Chondrocyte (in vitro differentiated cells): ENCODE measurements at regions not wholly inside any gene's neighbourhood (a gene's known extent, or its start where the extent isn't known, plus 50 kb on each side); places are given as distances from the start of the nearest gene placed in this dataset.
"Not testable (repeated sequence)": the region's sequence is repeated elsewhere in the genome, so short reads cannot be mapped to it uniquely, and the experiment has no call there.

Source experiments
- DNase-seq: peaks from one replicate; pipeline ENCODE4 v3.0.0; 2021; ENCODE audit warnings: mixed read lengths, low spot score
- H3K27ac Mint-ChIP-seq: one replicate; pipeline ENCODE4 v1.8.0; 2021; ENCODE audit warnings: mild to moderate bottlenecking, moderate library complexity, mixed read lengths; ENCODE audit not compliant: unreplicated experiment
- H3K27me3 Mint-ChIP-seq: 2 replicates; pipeline ENCODE4 v1.8.0; 2021; ENCODE audit warnings: low read depth, mixed read lengths
- H3K36me3 Mint-ChIP-seq: 2 replicates; pipeline ENCODE4 v1.8.0; 2021; ENCODE audit warnings: low read depth, mixed read lengths
- H3K4me1 Mint-ChIP-seq: 2 replicates; pipeline ENCODE4 v1.8.0; 2021; ENCODE audit warnings: low read depth, mild to moderate bottlenecking, mixed read lengths
- H3K4me3 Mint-ChIP-seq: one replicate; pipeline ENCODE4 v1.8.0; 2021; ENCODE audit warnings: mild to moderate bottlenecking, moderate library complexity, mixed read lengths; ENCODE audit not compliant: unreplicated experiment
- H3K9me3 Mint-ChIP-seq: 2 replicates; pipeline ENCODE4 v1.8.0; 2021; ENCODE audit warnings: low read depth, mixed read lengths
- CTCF ChIP-seq: fragments of 200-600 bp; sonication (generic); IDR thresholded peaks from 2 replicates; pipeline ENCODE4 v1.5.0; 2021; ENCODE audit warnings: antibody characterized with exemption, mild to moderate bottlenecking, moderate library complexity

- peaks cover 2% of the 10 kb centered on the region for H3K36me3 Mint-ChIP-seq
- no peak for DNase-seq
- no peak for TF ChIP-seq CTCF
- no peaks in the 10 kb centered on the region for H3K27me3 Mint-ChIP-seq
- H3K27ac Mint-ChIP-seq, result no peak overlapping the region
- no peak overlapping the region for H3K4me3 Mint-ChIP-seq
- no peaks in the 10 kb centered on the region for H3K9me3 Mint-ChIP-seq
- peaks cover 13% of the 10 kb centered on the region for H3K4me1 Mint-ChIP-seq
Measured at GRCh38 chr7:29637374-29637773, 73.7 kb downstream of the PRR15 start.

- peaks cover 18% of the 10 kb centered on the region for H3K4me1 Mint-ChIP-seq
- H3K4me3 Mint-ChIP-seq, H3K27me3 Mint-ChIP-seq, H3K9me3 Mint-ChIP-seq, DNase-seq, H3K27ac Mint-ChIP-seq, H3K36me3 Mint-ChIP-seq: not testable (repeated sequence)
Measured at GRCh38 chr7:29638841-29639240, 75.2 kb downstream of the PRR15 start.

- Mint-ChIP-seq H3K4me1 (peaks cover 18% of the 10 kb centered on the region), H3K36me3 (peaks cover 2% of the 10 kb centered on the region), H3K9me3 (no peaks in the 10 kb centered on the region), H3K27ac (no peak overlapping the region), H3K27me3 (no peaks in the 10 kb centered on the region), H3K4me3 (no peak overlapping the region)
- DNase-seq, result no peak
- TF ChIP-seq CTCF, result no peak
Measured at GRCh38 chr7:29639386-29639785, 75.8 kb downstream of the PRR15 start.

- DNase-seq, result no peak
- no peak overlapping the region for H3K27ac Mint-ChIP-seq
- TF ChIP-seq CTCF, result no peak
- no peak overlapping the region for H3K4me3 Mint-ChIP-seq
- H3K4me1 Mint-ChIP-seq, result peaks cover 18% of the 10 kb centered on the region
- H3K36me3 Mint-ChIP-seq, result peaks cover 2% of the 10 kb centered on the region
- H3K9me3 Mint-ChIP-seq, result no peaks in the 10 kb centered on the region
- no peaks in the 10 kb centered on the region for H3K27me3 Mint-ChIP-seq
Measured at GRCh38 chr7:29639886-29640595, 76.4 kb downstream of the PRR15 start.

- Mint-ChIP-seq H3K27ac (peak overlapping the region; percentile 60), H3K4me1 (peaks cover 19% of the 10 kb centered on the region), H3K9me3 (no peaks in the 10 kb centered on the region), H3K4me3 (no peak overlapping the region), H3K27me3 (no peaks in the 10 kb centered on the region), H3K36me3 (peaks cover 2% of the 10 kb centered on the region)
- DNase-seq, result no peak
- TF ChIP-seq CTCF, result no peak
Measured at GRCh38 chr7:29641651-29642050, 78.0 kb downstream of the PRR15 start.
